RCC 7860 (cell line): ENCODE measurements at regions not wholly inside any gene's neighbourhood (a gene's known extent, or its start where the extent isn't known, plus 50 kb on each side); places are given as distances from the start of the nearest gene placed in this dataset.
A peak's percentile ranks its signal among the peaks of the same experiment; 100 is the strongest.
"Not testable (repeated sequence)": the region's sequence is repeated elsewhere in the genome, so short reads cannot be mapped to it uniquely, and the experiment has no call there.

Experiments
- DNase-seq: peaks from one replicate; pipeline ENCODE4 v3.0.0-alpha.2; 2015; ENCODE audit warnings: low spot score
- FAIRE-seq: peaks from 2 replicates; lab custom pipeline; 2012; peaks lifted over from hg19 to GRCh38; lab: Jason Lieb, UNC

DNA sequence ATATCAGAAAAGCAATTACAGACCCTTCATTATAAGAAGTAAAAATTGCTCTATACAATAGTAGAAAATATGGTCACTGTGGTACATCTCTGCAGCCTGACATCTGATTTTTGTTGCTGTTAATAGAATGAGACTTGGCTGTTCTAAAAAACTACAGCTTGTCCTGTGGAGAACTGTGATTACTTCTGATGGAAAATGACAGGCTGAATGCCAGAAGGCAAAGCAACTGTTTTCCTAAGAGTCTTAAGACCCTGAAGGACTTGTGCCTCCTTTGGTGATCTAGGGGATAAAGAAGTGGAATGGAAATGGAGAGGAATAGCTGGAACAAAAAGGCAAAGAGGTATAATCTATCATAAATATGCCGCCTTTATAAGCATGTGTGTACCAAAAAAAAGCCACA is 314.8 kb downstream of the BCHE start:
- no peak for FAIRE-seq
- DNase-seq, result no peak

DNA sequence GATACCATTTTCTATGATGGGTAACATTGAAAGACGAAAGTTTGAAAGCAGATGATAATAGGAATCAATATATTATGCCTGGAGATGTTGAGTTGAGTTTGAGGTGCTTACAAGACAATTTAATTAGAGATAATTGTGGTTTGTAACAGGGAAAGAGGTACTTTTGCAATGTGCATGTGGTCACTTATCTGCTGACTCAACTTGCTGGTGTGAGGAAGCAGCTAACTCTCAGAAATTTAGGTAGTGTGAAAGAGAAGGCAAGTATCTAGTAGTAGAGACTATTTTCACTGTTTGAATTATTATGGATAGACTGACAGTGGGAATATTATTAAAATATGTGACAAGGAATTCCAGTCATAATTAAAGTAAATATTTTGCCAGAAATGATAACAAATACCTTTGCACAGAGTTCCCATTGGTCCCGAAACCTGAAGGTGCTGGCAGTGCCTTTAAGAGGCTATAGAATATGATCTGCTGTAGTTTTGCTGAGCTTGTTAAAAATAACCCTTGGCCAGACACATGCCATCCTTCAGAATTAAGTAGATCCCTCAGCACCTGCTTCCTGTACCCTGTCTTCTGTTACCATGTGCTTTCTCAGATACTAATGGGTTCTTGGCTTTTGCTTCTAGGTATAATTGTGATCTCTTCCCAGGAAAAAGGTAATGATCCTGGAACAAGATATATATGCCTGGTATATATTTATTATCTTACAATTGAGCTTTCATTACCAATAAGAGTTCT is 315.9 kb downstream of the BCHE start:
- no peak for FAIRE-seq
- DNase-seq, result no peak

DNA sequence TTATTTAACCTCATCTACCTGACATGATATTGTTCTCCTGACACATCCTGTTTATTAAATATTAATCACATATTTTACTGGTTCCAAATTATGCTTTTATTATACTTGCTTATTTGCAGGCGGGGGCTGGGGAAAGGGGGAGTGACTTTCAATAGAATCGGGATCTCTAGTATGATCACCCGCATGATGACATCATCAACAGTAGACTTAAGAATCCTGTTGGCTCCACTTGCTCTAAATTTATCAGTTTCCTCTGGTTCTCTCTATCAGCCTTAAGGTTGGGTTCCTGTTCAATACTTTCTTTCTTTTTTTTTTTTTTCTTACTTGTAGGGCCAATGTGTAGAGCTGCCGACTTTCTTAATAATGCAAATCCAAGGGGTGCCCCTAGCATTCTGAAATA is 317.5 kb downstream of the BCHE start:
- no peak for DNase-seq
- FAIRE-seq, result no peak

DNA sequence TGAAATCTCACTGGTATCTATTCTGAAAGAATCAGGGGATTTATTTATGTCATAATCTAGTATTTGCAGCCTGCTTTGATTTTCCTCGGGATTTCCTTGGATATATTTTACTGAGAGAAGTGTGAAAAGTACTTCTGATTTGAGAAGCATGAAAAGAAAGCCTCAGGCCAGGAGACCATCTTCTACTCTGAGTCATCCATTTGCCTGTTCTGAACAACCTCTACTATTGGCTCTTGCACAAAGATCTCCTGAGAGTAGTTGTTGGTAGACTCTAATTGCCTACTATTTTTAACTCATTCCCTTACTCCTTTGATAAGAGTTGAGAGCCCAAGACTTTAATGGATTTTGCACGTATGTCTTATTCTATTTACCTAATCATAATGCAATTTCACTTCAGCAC is 318.9 kb downstream of the BCHE start:
- DNase-seq, result no peak
- FAIRE-seq, result no peak

DNA sequence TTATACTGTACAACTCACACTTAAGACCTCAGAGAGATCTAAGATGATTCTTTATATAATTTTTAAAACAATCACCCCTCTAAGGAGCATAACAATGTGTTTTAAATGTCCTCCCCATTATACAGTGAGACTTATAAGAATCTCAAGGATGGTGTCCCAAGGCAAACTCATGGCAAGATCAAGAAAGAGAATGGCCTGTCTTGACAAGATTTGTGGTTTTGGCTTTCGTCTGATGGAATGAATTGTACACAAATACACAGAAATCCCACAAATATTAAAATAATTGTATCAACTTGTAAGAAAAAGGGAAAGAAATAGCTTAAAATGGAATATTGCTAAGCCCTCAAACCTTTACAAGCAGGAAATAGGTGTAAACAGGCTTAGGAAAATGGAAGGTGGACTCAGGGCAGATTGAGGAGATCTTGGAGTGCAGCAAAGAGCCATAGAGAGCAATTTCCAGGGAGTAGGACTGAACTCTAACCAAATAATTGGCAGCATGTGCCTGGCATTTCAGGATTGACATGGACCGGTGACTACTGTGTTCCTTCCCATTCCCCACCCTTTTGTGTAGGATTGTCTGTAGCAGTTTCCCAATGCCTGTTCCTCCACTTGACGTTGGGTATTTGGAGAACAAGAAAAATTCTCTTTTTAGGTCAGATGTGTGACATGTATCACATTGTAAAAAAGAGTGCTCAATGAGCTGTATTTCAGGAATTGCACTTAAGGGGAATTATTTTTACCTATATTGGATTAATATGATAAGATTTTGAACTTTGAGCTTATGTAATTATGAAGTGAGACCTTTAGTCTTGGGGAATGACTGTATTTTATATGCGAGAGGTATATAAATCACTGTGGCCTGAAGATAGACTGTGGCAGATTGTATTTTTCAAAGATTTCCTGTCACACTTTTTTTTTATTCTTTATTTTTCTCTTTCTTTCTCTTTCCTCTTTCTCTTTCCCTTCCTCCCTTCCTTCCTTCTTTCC is 317.8 kb upstream of the SLITRK3 start:
- FAIRE-seq, result no peak

DNA sequence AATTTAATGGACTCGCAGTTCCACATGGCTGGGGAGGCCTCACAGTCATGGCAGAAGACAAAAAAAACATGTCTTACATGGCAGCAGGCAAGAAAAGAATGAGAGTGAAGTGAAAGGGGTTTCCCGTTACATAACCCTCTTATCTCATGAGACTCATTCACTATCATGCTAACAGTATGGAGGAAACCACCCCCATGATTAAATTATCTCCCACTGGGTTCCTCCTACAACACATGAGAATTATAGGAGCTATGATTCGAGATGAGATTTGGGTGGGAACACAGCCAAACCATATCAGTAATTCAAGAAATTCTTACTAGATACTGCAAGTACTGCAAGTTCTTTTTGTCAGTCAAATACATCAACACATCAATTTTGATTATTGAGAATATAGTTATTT is 311.4 kb upstream of the SLITRK3 start:
- DNase-seq, result no peak
- FAIRE-seq, result no peak

More for the DNA sequence above, 317.8 kb upstream of the SLITRK3 start:
- DNase-seq, result no peak

DNA sequence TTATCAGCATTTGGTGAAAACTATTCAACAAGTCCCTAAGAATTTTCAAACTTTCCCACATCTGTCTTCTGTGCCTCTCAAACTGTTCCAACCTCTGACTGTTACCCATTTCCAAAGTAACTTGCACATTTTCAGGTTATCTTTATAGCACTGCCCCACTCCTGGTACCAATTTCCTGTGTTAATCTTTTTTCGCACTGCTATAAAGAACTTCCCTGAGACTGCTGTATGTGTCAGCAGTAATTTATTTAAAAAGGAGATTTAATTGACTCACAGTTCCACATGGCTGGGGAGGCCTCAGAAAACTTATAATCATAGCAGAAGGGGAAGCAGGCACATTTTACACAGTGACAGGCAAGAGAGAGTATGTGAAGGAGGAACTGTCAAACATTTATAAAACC is 310.9 kb upstream of the SLITRK3 start:
- DNase-seq, result no peak
- no peak for FAIRE-seq

DNA sequence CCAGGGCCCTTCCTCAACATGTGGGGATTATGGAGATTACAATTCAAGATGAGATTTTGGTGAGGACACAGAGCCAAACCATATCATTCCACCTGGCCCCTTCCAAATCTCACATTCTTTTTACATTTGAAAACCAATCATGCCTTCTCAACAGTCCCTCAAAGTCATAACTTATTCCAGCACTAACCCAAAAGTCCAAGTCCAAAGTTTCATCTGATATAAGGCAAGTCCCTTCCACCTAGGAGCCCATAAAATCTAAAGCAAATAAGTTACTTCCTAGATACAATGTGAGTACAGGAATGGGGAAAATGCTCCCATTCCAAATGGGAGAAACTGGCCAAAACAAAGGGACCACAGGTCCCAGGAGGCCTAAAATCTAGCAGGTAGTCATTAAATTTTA is 309.5 kb upstream of the SLITRK3 start:
- FAIRE-seq, result no peak

DNA sequence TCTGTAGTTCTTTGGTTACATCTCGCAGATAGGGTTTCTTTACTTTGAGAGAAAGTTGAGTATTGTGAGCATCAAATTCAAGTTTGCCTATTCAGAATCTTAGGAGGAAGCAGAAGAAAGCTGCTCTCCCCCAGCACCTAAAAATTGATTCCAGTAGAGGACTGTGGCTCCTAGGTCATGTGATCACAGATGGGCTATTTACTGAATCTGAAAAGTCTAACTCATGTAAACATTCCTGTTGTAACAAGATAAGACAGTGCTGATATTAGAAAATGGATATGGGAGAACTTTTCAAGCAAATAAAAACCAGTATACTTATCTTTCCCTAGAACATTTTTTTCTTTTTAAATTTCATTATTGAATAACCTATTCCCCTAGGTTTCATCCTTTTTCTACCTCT is 308.4 kb upstream of the SLITRK3 start:
- FAIRE-seq (no peak), DNase-seq (no peak)

More for the DNA sequence above, 309.5 kb upstream of the SLITRK3 start:
- DNase-seq, result no peak

DNA sequence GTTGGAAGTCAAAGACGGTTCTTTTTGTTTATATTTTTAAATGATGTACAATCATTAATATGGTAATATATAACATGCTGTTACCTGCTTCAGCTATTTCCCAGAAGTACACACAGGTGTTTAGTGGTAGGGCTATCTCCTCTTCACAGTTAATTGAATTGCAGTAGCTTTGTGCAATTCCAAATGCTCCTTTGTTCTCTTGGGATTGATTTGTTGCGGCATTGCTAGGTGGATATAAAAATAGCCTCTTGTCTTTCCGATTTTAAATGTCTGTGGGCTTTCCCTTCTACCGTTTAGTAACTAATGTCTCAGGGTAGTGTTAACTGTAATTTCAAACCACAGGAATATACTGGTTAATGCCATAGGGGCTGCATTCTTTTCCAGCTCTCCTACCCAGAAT is 307.6 kb upstream of the SLITRK3 start:
- FAIRE-seq, result no peak
- DNase-seq, result no peak

DNA sequence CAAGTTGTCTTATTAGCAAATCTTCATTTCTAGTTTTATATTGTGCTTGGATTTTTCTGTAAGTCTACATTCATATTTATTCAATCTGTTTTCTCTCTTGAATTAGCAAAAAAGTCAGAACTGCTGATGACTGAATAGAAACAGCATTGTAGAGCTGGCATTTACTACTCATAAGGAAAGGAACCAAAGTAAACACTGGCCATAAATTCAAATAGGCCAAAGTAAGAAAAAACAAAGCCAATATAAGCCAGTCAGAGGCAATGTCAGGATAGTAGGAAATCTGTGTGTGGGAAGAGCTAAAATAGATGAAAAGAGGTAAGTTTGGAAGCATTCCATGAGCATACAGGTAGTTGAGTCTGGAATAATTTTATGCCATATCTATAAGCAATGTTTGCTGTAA is 307.2 kb upstream of the SLITRK3 start:
- no peak for DNase-seq

DNA sequence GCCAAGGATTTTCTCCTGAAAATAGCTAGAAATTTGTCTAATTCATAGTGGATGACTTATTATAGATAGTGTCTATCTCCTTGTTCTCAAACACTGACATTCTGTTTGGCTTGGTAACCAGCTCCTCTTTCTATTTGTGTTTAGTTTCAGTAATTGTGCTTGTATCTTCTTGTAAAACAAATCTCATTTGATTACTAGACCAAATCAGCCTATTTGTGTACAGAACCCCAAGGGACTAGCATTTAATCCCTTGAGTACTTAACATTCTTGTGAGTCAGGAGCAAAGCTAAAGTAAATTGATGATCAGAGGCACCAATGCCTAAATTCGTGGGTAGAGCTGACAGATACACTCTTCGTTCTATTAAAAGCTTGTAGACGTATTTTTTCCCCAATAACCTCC is 306.5 kb upstream of the SLITRK3 start:
- DNase-seq (no peak), FAIRE-seq (no peak)

More for the DNA sequence above, 307.2 kb upstream of the SLITRK3 start:
- FAIRE-seq, result no peak

DNA sequence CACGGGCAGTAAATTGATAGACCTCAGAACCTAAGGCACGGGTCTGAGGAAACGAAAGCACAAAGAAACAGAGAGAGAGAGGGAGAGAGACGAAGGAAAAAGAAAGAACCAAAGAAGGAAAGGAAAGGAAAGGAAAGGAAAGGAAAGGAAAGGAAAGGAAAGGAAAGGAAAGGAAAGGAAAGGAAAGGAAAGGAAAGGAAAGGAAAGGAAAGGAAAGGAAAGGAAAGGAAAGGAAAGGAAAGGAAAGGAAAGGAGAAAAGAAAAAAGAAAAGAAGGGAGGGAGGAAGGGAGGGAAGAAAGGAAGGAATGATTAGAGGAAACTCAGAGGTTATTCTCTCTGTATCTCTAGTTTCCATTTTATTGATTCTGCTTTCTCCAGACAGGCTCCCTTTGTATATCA is 302.6 kb upstream of the SLITRK3 start:
- not testable (repeated sequence) for FAIRE-seq, DNase-seq

DNA sequence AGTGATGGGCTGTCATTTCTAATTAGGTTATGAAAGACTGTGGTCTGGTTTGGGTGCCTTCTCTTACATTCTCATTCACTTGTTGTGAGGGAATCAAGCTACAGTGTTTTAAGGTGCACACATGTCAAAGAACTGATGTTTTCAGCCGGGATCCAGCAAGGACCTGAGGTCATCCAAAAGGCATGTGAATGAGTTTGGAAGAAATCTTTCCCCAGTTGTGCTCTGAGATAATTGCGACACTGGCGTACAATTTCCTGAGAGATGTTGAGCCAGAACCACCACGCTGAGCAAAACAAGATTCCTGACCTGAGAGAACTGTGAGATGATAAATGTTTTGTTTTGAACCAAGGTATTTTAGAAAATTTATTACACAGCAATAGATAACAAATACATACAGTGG is 295.3 kb upstream of the SLITRK3 start:
- FAIRE-seq (no peak), DNase-seq (no peak)

DNA sequence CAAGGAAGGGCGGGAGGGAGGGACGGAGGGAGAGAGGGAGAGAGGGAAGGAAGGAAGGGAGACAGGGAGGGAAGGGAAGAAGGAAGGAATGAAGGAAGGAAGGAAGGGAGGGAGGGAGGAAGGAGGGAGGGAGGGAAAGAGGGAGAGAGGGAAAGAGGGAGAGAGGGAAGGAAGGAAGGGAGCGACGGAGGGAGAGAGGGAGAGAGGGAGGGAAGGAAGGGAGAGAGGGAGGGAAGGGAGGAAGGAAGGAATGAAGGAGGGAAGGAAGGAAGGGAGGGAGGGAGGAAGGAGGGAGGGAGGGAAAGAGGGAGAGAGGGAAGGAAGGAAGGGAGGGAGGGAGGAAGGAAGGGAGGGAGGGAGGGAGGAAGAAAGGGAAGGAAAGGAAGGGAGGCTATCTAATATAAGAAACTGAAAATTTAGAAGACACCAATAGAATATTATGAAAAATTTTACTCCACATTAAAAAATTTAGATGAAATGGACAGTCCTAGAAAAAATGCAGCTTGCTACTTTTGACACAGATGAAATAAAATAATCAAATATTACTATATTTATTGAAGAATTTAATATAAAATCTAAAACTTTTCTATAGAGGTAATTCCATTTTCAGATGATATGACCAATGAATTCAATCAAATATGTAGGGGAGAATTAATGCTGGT is 280.3 kb upstream of the SLITRK3 start:
- no peak for DNase-seq
- FAIRE-seq, result no peak

DNA sequence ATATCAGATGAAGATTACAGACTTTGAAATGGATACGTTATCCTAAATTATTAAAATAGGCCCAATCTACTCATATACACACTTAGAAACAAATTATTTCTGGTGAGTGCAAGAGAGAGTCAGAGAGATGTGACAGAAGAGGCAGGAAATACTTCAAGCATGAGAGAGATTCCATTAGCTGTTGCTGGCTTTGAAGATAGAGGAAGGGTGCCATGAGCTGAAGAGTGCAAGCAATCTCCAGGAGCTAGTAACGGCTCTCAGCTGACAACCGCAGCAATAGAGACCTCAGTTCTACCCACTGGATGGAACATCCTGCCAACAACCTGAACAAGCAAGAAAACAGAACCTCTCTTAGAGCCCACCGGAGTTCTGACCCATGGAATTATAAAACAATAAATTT is 270.7 kb upstream of the SLITRK3 start:
- FAIRE-seq (no peak), DNase-seq (peak; percentile 44)

DNA sequence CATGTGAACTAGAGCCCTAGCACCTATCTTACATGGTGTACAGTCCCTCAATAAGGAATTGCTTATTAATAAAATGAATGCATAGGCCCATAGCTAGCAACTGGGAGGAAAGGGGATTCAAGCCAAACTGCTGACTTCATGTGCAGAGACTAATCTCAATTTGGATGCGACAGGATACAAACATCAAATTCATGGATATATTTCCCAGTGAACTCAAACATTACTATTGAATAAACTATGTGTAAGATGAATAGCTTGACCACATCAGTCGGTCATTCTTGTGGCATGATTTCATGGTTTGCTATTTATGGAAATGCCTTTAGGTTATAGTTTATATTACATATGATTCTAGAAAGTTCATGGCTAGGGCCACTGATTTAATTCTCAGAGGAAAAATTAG is 268.6 kb upstream of the SLITRK3 start:
- peak; percentile 84 for DNase-seq
- FAIRE-seq, result peak; percentile 92

DNA sequence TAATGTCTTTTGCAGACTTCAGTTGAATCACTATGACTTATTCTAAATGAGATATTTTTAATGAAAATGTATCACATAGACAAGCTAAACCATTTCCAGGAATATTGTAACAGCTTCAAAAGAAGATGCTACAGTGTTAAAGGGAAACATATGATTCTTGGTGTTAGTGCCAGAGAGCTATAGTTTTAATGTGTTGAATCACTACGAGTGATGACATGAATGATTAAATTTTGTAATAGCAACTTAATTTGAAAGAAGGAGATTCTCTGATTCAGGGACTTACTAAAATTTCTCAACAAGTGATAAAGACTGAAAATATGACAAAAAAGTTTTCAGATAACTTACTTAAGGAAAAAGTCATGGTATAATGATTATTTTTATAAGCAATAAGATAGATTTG is 267.3 kb upstream of the SLITRK3 start:
- peak; percentile 64 for FAIRE-seq
- no peak for DNase-seq

DNA sequence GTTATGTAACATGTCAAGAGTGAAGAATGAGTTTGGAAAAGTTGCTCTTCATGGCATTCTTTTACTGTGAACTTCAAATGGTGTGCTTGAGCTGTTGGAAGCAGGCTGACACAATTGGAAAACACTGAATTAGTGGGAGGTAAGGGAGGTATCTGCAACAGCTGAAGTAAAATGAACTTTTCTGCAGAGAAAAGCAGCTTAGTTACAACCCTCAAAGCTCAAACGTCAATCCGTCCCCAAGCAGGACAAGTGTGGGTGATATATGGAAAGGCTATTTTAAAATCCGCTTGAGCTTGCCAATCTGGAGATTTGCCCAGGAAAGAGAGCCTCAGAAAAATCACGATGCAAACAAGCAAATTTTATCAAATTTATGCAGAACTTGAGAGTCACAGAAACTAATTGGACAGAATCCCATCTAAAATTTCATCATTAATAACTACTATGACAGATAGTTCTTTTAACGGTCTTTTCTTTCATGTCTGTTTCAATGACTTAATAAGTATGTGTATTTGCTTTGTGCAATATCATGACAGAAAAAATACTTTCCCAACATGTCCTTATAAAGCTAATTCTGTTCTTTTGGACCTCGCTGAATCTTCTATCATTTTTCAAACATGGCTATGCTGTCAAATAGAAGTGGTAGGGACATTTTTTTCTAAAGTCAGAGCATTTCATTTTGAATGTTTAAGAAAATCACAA is 266.6 kb upstream of the SLITRK3 start:
- FAIRE-seq, result no peak
- DNase-seq, result peak; percentile 8

DNA sequence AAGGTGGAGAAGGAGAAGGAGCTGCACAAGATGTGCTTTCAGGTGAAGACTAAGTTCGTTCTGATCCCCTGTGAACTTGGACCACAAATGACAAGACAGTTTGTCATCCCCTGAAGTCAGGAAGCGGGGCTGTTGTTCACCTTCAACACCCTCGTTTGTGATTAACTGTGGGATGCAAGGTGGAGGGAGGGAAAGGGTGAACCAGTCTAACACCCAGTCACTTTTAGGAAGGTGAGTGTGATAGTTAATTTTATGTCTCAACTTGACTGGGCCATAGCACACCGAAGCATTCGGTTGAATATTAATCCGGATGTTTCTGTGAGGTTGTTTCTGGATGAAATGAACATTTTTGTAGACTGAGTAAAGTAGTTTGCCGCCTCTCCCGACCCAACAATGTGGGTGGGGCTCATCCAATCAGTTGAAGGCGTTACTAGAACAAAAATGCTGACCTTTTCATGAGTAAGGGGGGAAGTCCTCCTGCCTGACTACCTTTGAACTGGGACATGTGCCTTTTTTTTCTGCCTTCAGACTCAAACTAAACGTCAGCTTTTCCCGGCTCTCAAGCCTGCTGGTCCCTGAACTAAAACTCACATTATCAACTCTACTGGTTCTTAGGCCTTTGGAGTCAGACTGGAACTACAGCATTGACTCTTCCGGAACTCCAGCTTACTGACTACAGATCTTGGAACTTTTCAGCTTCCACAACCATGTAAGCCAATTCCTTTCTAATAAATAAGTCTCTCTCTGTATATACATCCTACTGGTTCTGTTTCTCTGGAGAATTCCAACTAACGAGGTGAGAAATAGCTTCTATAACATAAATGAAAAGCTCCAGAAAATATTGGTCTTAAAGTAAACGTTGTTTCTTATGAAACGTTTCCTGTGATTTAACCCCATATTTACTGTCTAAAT is 264.0 kb upstream of the SLITRK3 start:
- FAIRE-seq (peak; percentile 96), DNase-seq (peak; percentile 96)
